ENCODE measurements at regions not wholly inside any gene's neighbourhood (a gene's known extent, or its start where the extent isn't known, plus 50 kb on each side); places are given as distances from the start of the nearest gene placed in this dataset.

DNA sequence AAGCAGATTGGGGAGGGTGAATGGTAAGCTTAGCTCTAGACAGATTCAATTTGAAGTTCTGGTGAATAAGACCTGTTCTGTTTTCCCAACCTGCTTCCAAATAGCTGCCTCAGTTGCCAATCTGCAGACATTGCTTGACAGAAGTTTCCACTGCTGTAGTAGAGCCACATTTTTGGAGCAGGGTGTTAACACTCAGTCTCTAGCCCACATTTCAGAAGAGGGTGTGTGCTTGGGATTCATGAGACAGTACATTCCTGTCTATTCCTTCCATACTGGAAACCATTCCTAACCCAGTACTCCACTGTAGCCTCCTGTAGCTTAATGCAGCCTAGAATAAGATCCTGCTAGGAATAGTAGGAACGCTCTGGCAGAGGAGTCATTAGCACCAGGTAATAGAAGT, 450.5 kb downstream of the NUF2 start:
- TF ChIP-seq, protein P1, sequence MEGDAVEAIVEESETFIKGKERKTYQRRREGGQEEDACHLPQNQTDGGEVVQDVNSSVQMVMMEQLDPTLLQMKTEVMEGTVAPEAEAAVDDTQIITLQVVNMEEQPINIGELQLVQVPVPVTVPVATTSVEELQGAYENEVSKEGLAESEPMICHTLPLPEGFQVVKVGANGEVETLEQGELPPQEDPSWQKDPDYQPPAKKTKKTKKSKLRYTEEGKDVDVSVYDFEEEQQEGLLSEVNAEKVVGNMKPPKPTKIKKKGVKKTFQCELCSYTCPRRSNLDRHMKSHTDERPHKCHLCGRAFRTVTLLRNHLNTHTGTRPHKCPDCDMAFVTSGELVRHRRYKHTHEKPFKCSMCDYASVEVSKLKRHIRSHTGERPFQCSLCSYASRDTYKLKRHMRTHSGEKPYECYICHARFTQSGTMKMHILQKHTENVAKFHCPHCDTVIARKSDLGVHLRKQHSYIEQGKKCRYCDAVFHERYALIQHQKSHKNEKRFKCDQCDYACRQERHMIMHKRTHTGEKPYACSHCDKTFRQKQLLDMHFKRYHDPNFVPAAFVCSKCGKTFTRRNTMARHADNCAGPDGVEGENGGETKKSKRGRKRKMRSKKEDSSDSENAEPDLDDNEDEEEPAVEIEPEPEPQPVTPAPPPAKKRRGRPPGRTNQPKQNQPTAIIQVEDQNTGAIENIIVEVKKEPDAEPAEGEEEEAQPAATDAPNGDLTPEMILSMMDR (IDR thresholded peaks at IDR 0.05; ENCODE audit: low read depth, low read length) = no peak
- no peak for TF ChIP-seq EZH2phosphoT487 (IDR thresholded peaks at IDR 0.05; ENCODE audit: low read depth)
- H3K4me1 ChIP-seq (ENCODE audit: low read length) = no peaks in the 10 kb centered on the region
- H3K4me2 ChIP-seq (ENCODE audit: low read length) = no peak overlapping the region
- no peaks in the 10 kb centered on the region for H3K27me3 ChIP-seq (ENCODE audit: low read depth, low read length)
- no peak overlapping the region for H2AFZ ChIP-seq (ENCODE audit: low read depth, low read length)
- H3K79me2 ChIP-seq (ENCODE audit: low read length) = no peaks in the 10 kb centered on the region
- no peaks in the 10 kb centered on the region for H3K9me3 ChIP-seq (ENCODE audit: insufficient read depth, low read length)
- H3K9ac ChIP-seq (ENCODE audit: low read length) = no peak overlapping the region
- no peaks in the 10 kb centered on the region for H4K20me1 ChIP-seq (ENCODE audit: insufficient read depth, low read length)
- no peaks in the 10 kb centered on the region for H3K36me3 ChIP-seq (replicated peaks; ENCODE audit: low read depth, low read length)
- no peak overlapping the region for H3K27ac ChIP-seq (ENCODE audit: low read length)
- H3K4me3 ChIP-seq (ENCODE audit: low read length) = no peak overlapping the region

DNA sequence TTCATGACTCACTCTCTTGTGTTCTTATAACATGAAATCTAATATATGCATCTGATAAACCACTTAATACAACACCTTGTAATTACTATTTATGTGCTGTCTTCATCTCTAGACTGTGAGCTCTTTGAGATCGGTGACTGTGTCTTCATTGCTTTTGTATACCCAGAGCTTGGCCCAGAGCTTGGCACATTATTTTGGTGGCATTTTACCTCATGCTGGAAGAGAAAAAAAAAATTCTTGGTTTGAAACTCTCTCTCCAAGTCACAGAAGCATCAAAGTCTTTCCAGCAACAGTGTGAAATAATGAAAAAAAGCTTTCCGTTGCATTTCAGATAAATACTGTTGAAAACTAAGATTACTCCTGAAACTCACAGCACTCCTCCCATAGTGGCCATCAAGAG, 451.6 kb downstream of the NUF2 start:
- Histone ChIP-seq H3K9ac (ENCODE audit: low read length) (no peak overlapping the region), H3K4me3 (ENCODE audit: low read length) (no peak overlapping the region), H3K4me2 (ENCODE audit: low read length) (no peak overlapping the region), H3K36me3 (replicated peaks; ENCODE audit: low read depth, low read length) (no peaks in the 10 kb centered on the region), H3K27ac (ENCODE audit: low read length) (no peak overlapping the region), H2AFZ (ENCODE audit: low read depth, low read length) (no peak overlapping the region), H3K79me2 (ENCODE audit: low read length) (no peaks in the 10 kb centered on the region), H3K27me3 (ENCODE audit: low read depth, low read length) (no peaks in the 10 kb centered on the region), H4K20me1 (ENCODE audit: insufficient read depth, low read length) (no peaks in the 10 kb centered on the region), H3K9me3 (ENCODE audit: insufficient read depth, low read length) (no peaks in the 10 kb centered on the region), H3K4me1 (ENCODE audit: low read length) (no peaks in the 10 kb centered on the region)
- TF ChIP-seq, protein P1 (IDR thresholded peaks at IDR 0.05; ENCODE audit: low read depth, low read length) = no peak
- no peak for TF ChIP-seq EZH2phosphoT487 (IDR thresholded peaks at IDR 0.05; ENCODE audit: low read depth)

DNA sequence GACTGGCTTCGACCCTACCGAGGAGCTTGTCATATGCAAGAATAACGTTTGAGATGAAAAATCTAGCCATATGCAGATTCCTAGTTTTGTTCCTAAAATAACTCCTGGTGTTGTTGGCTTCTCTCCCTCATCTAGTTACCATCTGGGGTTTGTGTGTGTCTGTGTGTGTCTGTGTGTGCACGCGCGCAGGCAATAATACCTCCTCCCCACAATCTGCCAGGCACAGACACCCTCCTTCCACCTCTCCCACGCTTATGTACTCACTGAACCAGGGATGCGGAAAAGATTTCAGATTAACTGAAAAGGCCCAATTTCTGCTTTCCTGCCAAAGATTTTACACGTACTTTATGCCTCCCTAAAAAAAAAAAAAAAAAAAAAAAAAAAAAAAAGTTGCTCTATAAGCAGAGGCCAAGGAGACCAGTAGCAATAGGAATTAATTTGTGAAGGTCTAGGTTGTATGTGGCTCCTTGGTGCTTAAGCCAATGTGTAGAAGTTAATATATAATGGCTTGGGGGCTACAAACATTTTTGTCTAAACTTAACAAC, 452.7 kb downstream of the NUF2 start:
- no peak overlapping the region for H3K4me2 ChIP-seq (ENCODE audit: low read length)
- TF ChIP-seq EZH2phosphoT487 (IDR thresholded peaks at IDR 0.05; ENCODE audit: low read depth) = no peak
- TF ChIP-seq, protein P1 (IDR thresholded peaks at IDR 0.05; ENCODE audit: low read depth, low read length) = no peak
- no peak overlapping the region for H3K27ac ChIP-seq (ENCODE audit: low read length)
- no peaks in the 10 kb centered on the region for H3K4me1 ChIP-seq (ENCODE audit: low read length)
- no peaks in the 10 kb centered on the region for H3K9me3 ChIP-seq (ENCODE audit: insufficient read depth, low read length)
- H3K4me3 ChIP-seq (ENCODE audit: low read length) = no peak overlapping the region
- H2AFZ ChIP-seq (ENCODE audit: low read depth, low read length) = no peak overlapping the region
- H3K79me2 ChIP-seq (ENCODE audit: low read length) = no peaks in the 10 kb centered on the region
- no peaks in the 10 kb centered on the region for H3K27me3 ChIP-seq (ENCODE audit: low read depth, low read length)
- no peaks in the 10 kb centered on the region for H4K20me1 ChIP-seq (ENCODE audit: insufficient read depth, low read length)
- H3K36me3 ChIP-seq (replicated peaks; ENCODE audit: low read depth, low read length) = no peaks in the 10 kb centered on the region
- no peak overlapping the region for H3K9ac ChIP-seq (ENCODE audit: low read length)

DNA sequence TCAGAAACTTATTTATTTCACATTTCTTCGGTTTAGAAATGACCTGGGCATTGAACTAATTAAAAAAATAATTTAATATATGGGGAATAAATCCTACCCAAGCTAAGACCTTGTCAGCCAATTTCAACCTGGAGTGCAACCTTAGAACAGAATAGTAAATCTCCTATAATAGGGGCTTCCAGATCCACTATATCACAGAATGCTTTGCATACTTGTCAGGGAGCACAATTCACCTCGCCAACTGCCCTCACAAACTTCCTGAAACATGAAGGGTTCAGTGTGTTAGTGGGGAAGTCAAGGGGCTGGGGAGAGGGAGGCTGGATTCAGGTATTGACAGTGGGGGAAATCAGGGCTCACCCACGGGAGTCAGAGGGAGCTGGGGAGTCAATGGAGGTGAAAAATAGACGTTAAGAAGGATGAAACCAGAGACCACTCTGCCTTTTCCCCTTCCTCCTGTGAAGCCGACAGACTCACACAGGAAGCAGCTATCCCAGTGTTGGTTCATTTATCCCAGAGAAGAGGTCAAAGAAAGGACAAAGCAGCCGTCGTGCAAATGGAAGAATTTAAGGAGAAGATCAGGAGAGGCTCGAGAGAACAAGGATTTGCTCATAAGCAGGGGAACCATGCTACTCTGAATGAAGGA, 453.3 kb downstream of the NUF2 start:
- Histone ChIP-seq H3K27me3 (ENCODE audit: low read depth, low read length) (no peaks in the 10 kb centered on the region), H3K4me1 (ENCODE audit: low read length) (no peaks in the 10 kb centered on the region), H2AFZ (ENCODE audit: low read depth, low read length) (no peak overlapping the region), H3K4me3 (ENCODE audit: low read length) (no peak overlapping the region), H3K4me2 (ENCODE audit: low read length) (no peak overlapping the region), H4K20me1 (ENCODE audit: insufficient read depth, low read length) (no peaks in the 10 kb centered on the region), H3K9ac (ENCODE audit: low read length) (no peak overlapping the region), H3K27ac (ENCODE audit: low read length) (no peak overlapping the region), H3K79me2 (ENCODE audit: low read length) (no peaks in the 10 kb centered on the region), H3K9me3 (ENCODE audit: insufficient read depth, low read length) (no peaks in the 10 kb centered on the region), H3K36me3 (replicated peaks; ENCODE audit: low read depth, low read length) (no peaks in the 10 kb centered on the region)
- TF ChIP-seq, protein P1 (IDR thresholded peaks at IDR 0.05; ENCODE audit: low read depth, low read length) = no peak
- no peak for TF ChIP-seq EZH2phosphoT487 (IDR thresholded peaks at IDR 0.05; ENCODE audit: low read depth)
